ENCODE measurements at regions not wholly inside any gene's neighbourhood (a gene's known extent, or its start where the extent isn't known, plus 50 kb on each side); places are given as distances from the start of the nearest gene placed in this dataset.

GRCh38 chr11:15905366-15906104, 450.8 kb downstream of the SOX6 start:
- DNase-seq (ENCODE audit: insufficient read length, low spot score) (no peak), FAIRE-seq (no peak)
- TF ChIP-seq CTCF (IDR thresholded peaks at IDR 0.05; ENCODE audit: insufficient read depth, missing control alignments) = no peak

GRCh38 chr11:15906481-15907035, 449.8 kb downstream of the SOX6 start:
- no peak for DNase-seq (ENCODE audit: insufficient read length, low spot score)
- no peak for TF ChIP-seq CTCF (IDR thresholded peaks at IDR 0.05; ENCODE audit: insufficient read depth, missing control alignments)
- no peak for FAIRE-seq

GRCh38 chr11:15907806-15908205, 448.5 kb downstream of the SOX6 start:
- no peak for TF ChIP-seq CTCF (IDR thresholded peaks at IDR 0.05; ENCODE audit: insufficient read depth, missing control alignments)
- no peak for FAIRE-seq
- no peak for DNase-seq (ENCODE audit: insufficient read length, low spot score)

GRCh38 chr11:15909937-15910598, 446.3 kb downstream of the SOX6 start:
- FAIRE-seq (no peak), DNase-seq (ENCODE audit: insufficient read length, low spot score) (no peak)
- no peak for TF ChIP-seq CTCF (IDR thresholded peaks at IDR 0.05; ENCODE audit: insufficient read depth, missing control alignments)

- DNase-seq (ENCODE audit: insufficient read length, low spot score) (no peak), FAIRE-seq (no peak)
- no peak for TF ChIP-seq CTCF (IDR thresholded peaks at IDR 0.05; ENCODE audit: insufficient read depth, missing control alignments)
Observed at GRCh38 chr11:15910761-15911160, 445.6 kb downstream of the SOX6 start.

GRCh38 chr11:15911377-15912044, 444.8 kb downstream of the SOX6 start:
- no peak for DNase-seq (ENCODE audit: insufficient read length, low spot score)
- no peak for TF ChIP-seq CTCF (IDR thresholded peaks at IDR 0.05; ENCODE audit: insufficient read depth, missing control alignments)
- FAIRE-seq = no peak
